Activated B cell treated with CpG ODN at 0.5 μM for 24 hours (primary cell): ENCODE measurements at regions not wholly inside any gene's neighbourhood (a gene's known extent, or its start where the extent isn't known, plus 50 kb on each side); places are given as distances from the start of the nearest gene placed in this dataset.

Experiments
- ATAC-seq: fragments of 200-7000 bp; cut with Tn5 transposase; one replicate; pipeline ENCODE4 v1.10.0; 2021; ENCODE audit warnings: low read depth, mild to moderate bottlenecking, moderate library complexity
- CTCF ChIA-PET: fragments of 350-600 bp; sonication (Branson Sonifier 250); formaldehyde crosslinking; loops from one replicate; lab custom pipeline; 2021; ENCODE audit warnings: antibody characterized with exemption; lab: Charles Lee
- POLR2A ChIA-PET: fragments of 350-600 bp; sonication (Branson Sonifier 250); formaldehyde crosslinking; loops from one replicate; lab custom pipeline; 2021; ENCODE audit warnings: antibody characterized with exemption; lab: Charles Lee
- DNase-seq: peaks from one replicate; pipeline ENCODE4 v3.0.0; 2022
- H3K27ac Mint-ChIP-seq: one replicate; pipeline ENCODE4 v1.8.0; 2020; ENCODE audit warnings: mixed read lengths
- H3K27me3 Mint-ChIP-seq: one replicate; pipeline ENCODE4 v1.8.0; 2021; ENCODE audit warnings: mixed read lengths
- H3K36me3 Mint-ChIP-seq: one replicate; pipeline ENCODE4 v1.8.0; 2021; ENCODE audit warnings: low read depth, mixed read lengths
- H3K4me1 Mint-ChIP-seq: one replicate; pipeline ENCODE4 v1.8.0; 2021; ENCODE audit warnings: mixed read lengths
- H3K4me3 Mint-ChIP-seq: one replicate; pipeline ENCODE4 v1.8.0; 2020; ENCODE audit warnings: mild to moderate bottlenecking, mixed read lengths
- H3K9me3 Mint-ChIP-seq: one replicate; pipeline ENCODE4 v1.8.0; 2020; ENCODE audit warnings: mixed read lengths
- CTCF ChIP-seq: fragments of 200-600 bp; IDR thresholded peaks from one replicate; pipeline ENCODE4 v1.8.0; 2022; ENCODE audit warnings: antibody characterized with exemption, mild to moderate bottlenecking
- intact Hi-C: fragments of 100-400 bp; cut with micrococcal nuclease; formaldehyde crosslinking; loops from one replicate; pipeline ENCODE4 v1.15.1; 2024

- H3K27ac Mint-ChIP-seq, result no peak overlapping the region
- no peak overlapping the region for H3K4me3 Mint-ChIP-seq
- POLR2A ChIA-PET, result no interaction called here
- CTCF ChIA-PET, result no interaction called here
- TF ChIP-seq CTCF, result no peak
- peaks cover 18% of the 10 kb centered on the region for H3K9me3 Mint-ChIP-seq
- ATAC-seq (no peak), DNase-seq (no peak)
- intact Hi-C loops, result no loop called here
- no peaks in the 10 kb centered on the region for H3K27me3 Mint-ChIP-seq
- peaks cover 23% of the 10 kb centered on the region for H3K4me1 Mint-ChIP-seq
- peaks cover 4% of the 10 kb centered on the region for H3K36me3 Mint-ChIP-seq
These were observed 568.7 kb upstream of the NOX3 start for GRCh38 chr6:156024339-156024738.

GRCh38 chr6:156021746-156022396 lies 566.2 kb upstream of the NOX3 start:
- H3K4me1 Mint-ChIP-seq, result peaks cover 5% of the 10 kb centered on the region
- no peak for ATAC-seq
- no peak for TF ChIP-seq CTCF
- no peak overlapping the region for H3K4me3 Mint-ChIP-seq
- CTCF ChIA-PET, result no interaction called here
- DNase-seq, result no peak
- peaks cover 4% of the 10 kb centered on the region for H3K36me3 Mint-ChIP-seq
- H3K27ac Mint-ChIP-seq, result no peak overlapping the region
- intact Hi-C loops, result no loop called here
- H3K27me3 Mint-ChIP-seq, result no peaks in the 10 kb centered on the region
- POLR2A ChIA-PET, result interaction anchor here (0.7 kb wide), 1 partner anchor 389 kb away, joined by 4 read pairs; no protein-coding TSS in a partner anchor
- peaks cover 18% of the 10 kb centered on the region for H3K9me3 Mint-ChIP-seq

GRCh38 chr6:156017838-156018237 lies 562.2 kb upstream of the NOX3 start:
- no peak for TF ChIP-seq CTCF
- no peak overlapping the region for H3K27ac Mint-ChIP-seq
- no peak overlapping the region for H3K4me3 Mint-ChIP-seq
- DNase-seq, result no peak
- H3K9me3 Mint-ChIP-seq, result peaks cover 4% of the 10 kb centered on the region
- ATAC-seq, result no peak
- POLR2A ChIA-PET, result no interaction called here
- CTCF ChIA-PET, result no interaction called here
- H3K27me3 Mint-ChIP-seq, result peaks cover 1% of the 10 kb centered on the region
- H3K4me1 Mint-ChIP-seq, result peaks cover 29% of the 10 kb centered on the region
- intact Hi-C loops, result no loop called here
- no peaks in the 10 kb centered on the region for H3K36me3 Mint-ChIP-seq

- H3K27ac Mint-ChIP-seq, result no peak overlapping the region
- DNase-seq (no peak), ATAC-seq (no peak)
- POLR2A ChIA-PET, result no interaction called here
- TF ChIP-seq CTCF, result no peak
- CTCF ChIA-PET, result no interaction called here
- H3K27me3 Mint-ChIP-seq, result peaks cover 1% of the 10 kb centered on the region
- no peaks in the 10 kb centered on the region for H3K36me3 Mint-ChIP-seq
- H3K9me3 Mint-ChIP-seq, result peaks cover 4% of the 10 kb centered on the region
- no peak overlapping the region for H3K4me3 Mint-ChIP-seq
- peaks cover 32% of the 10 kb centered on the region for H3K4me1 Mint-ChIP-seq
- intact Hi-C loops, result no loop called here
These were observed 560.7 kb upstream of the NOX3 start for GRCh38 chr6:156016186-156016976.

GRCh38 chr6:156013155-156013554 lies 557.5 kb upstream of the NOX3 start:
- peak overlapping the region; percentile 57 for H3K4me3 Mint-ChIP-seq
- intact Hi-C loops, result no loop called here
- ChIA-PET CTCF (interaction anchor here (0.5 kb wide), 1 partner anchor 18 kb away, joined by 3 read pairs; no protein-coding TSS in a partner anchor), POLR2A (interaction anchor here (0.6 to 1.1 kb wide), 2 partner anchors 17 to 267 kb away, joined by 3 read pairs; no protein-coding TSS in a partner anchor)
- H3K27ac Mint-ChIP-seq, result peak overlapping the region; percentile 43
- peaks cover 1% of the 10 kb centered on the region for H3K27me3 Mint-ChIP-seq
- H3K4me1 Mint-ChIP-seq, result peaks cover 27% of the 10 kb centered on the region
- peaks cover 6% of the 10 kb centered on the region for H3K9me3 Mint-ChIP-seq
- peak; percentile 58 for ATAC-seq
- no peaks in the 10 kb centered on the region for H3K36me3 Mint-ChIP-seq
- TF ChIP-seq CTCF, result no peak
- DNase-seq, result no peak
